ENCODE measurements at regions not wholly inside any gene's neighbourhood (a gene's known extent, or its start where the extent isn't known, plus 50 kb on each side); places are given as distances from the start of the nearest gene placed in this dataset.

GRCh38 chr7:37504801-37505200, 56.1 kb upstream of the ELMO1 start:
- DNase-seq = no peak

- DNase-seq = no peak
Measured at GRCh38 chr7:37505750-37506353, 57.2 kb upstream of the ELMO1 start.

DNA sequence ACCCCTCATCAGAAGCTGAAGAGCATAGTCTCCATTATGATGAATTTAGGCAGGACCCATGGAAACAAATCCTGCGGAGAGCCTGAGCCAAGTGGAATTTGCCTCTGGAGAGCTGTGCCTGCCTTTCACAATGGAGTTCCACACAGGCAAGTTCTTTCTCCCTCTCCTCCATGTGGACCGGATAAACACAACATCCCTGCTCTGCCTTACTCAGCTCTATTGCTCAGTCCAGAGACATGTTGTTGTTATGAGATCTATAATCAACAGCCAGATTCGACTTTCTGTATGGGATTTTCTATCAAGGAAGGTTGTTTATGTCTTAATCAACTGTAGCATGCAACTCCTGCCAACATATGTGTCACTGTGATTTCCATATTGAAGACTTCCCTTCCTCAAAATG, 59.5 kb upstream of the ELMO1 start:
- no peak for DNase-seq

DNA sequence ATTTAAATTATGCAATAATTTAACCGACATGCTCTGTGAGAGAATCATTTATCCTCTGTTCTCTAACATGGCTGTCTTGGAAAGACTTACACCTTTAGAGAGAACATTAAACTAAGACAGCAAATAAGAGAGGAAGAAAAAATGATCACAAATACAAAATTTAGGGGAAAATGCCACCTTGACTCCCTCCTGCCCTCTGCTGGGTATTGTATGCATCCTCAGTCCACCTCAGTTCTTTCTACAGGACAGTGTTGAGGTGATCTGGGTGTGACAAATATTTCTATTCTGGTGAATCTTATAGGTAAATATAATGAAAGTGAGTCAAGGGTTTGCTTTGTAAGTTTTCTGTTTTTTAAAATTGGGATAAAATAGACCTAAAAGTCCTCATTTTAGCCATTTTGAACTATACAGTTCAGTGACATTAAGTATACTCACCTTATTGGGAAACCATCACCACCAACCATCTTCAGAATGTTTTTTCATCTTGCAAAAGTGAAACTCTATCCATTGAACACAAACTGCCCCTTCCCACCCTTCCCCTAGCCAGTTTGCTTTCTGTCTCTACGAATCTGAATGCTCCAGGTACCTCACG, 61.5 kb upstream of the ELMO1 start:
- DNase-seq = peak in 1 of 5 experiments; percentile 22

GRCh38 chr7:37511915-37512314, 63.3 kb upstream of the ELMO1 start:
- no peak for DNase-seq

- DNase-seq = no peak
Measured at GRCh38 chr7:37514497-37514896, 65.8 kb upstream of the ELMO1 start.

DNA sequence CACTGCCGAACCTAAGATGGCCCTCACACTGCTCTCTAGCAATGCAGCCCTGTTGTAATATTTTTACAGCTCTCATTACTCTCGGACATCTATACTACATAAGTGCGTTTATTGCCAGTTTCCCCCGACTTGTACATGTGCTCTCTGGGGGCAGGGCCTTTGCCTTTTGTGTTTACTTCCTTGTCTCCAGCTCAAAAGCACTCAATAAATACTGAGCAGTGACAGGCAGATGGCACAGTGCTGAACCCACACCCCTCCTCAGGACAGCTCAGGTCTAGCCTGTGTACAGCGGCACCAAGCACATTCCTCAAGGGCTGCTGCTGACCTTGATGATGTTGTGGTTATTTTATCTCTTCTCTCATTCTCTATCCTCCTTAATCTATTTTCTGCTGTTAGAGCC, 68.0 kb upstream of the ELMO1 start:
- no peak for DNase-seq

DNA sequence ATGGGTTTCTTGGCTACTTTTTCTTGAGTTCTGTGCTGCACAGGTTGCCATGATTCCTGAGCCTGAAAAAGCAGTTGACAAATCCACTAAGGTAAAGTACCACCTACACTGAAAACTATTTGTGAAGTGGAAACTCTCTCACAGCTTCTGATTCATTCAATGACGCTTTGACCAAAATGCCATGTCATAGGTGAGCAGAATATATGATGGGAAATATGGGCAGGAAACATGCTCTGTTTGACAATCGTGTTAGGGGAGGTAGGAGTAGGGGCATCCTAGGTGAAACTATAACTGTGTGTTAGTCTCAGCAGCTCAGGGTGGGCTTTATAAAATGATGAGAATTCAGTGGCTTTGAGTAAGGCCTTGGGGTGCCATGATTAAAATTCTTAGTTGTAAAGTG, 69.6 kb upstream of the ELMO1 start:
- no peak for DNase-seq

GRCh38 chr7:37524056-37524455, 75.4 kb upstream of the ELMO1 start:
- no peak for DNase-seq

DNA sequence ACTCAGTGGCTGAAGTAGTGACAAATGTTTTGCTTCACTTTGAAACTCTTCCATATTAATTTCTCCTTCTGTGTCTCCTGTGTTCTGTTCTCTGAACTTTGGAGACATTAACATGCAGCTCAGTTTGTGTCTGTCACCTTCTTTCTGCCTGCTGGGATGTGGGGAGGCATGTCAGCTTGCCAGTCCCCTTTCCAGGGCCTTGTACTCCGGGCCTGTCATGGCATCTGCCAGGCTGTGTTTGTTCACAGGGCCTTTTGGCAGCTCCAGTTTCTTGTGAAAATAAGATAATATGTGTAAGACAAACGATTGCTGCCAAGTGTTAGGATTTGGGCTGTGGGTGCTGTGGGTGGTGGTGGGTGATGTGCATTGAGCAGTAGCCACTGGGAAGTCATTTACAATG, 76.1 kb upstream of the ELMO1 start:
- DNase-seq = no peak

GRCh38 chr7:37526623-37527022, 78.0 kb upstream of the ELMO1 start:
- DNase-seq = no peak

DNA sequence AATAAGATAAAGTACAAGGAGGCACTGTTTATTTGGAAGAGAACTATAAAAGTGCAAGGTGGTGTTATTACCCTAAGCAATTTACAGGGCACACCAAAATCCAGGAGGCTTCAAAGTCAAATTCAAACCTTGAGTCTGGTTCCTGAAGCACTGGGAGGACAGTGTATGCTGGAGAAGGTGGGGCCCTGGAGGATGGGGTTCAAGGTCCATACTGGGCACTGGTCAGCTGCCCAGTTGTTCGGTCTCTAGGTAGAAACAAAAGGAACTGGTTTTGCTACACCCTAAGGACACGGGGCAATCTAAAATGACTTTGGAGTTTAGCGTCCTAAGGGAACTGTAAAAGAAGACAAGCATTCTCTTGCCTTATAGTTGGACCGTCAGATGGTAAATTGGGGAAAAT, 78.4 kb upstream of the ELMO1 start:
- no peak for DNase-seq

- no peak for DNase-seq
Measured at GRCh38 chr7:37531225-37531624, 82.6 kb upstream of the ELMO1 start.

GRCh38 chr7:37532636-37533035, 84.0 kb upstream of the ELMO1 start:
- no peak for DNase-seq

- DNase-seq = no peak
Measured at GRCh38 chr7:37534893-37535610, 86.4 kb upstream of the ELMO1 start.

DNA sequence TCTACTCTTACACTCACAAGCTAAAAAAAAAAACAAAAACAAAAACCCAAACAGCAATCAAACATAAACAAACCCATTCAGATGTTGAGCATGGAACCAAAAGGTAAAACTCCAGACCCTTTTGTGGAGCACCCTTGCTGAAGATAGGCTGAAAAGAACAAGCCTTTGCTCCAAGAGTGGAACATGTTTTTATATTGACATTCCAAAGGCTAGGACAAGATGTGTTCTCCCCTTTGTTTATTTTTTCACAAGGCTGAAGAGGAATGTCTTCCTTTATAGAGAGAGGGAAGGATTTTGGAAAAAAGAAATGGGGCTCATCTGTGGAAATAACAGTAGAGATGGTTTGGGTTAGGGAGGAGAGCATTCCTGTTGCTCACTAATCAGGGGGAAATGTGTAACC, 87.2 kb upstream of the ELMO1 start:
- no peak for DNase-seq

DNA sequence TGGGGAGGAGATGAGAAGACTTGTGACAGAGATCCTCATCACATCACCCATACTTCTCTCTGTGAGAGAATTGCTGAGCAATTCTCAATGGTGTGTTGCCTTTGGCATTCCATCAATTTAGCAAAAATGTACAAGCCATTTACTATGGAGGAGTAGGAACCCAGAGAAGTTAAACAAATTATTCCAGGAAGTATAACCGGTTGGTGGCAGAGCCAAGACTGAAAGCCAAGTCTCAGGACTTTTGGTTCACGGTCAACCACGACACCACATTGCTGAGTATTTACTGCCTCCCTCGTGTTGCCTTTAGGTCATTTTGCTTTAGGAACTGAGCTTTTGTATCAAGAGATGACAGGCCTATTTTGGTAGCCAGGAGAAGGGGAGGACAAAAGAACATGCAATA, 88.0 kb upstream of the ELMO1 start:
- no peak for DNase-seq

DNA sequence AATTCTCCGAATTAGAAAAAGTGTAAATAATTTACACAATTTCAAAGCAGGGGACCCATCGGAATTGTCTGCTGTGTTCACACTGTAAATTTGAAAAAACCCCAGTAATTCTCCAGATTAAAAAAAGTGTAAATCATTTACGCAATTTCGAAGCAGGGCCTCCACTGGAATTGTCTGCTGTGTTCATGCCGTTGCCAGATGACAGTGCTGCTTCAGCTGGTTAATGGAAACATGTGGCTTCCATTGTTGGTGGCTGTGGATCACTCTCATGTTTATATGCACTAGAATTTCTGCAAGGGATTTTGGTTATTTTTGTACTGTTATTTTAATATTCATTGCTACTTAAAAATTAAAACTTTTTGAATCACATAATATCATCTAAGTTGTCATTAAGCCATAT, 88.8 kb upstream of the ELMO1 start:
- DNase-seq = no peak

GRCh38 chr7:37538945-37539344, 90.3 kb upstream of the ELMO1 start:
- no peak for DNase-seq

DNA sequence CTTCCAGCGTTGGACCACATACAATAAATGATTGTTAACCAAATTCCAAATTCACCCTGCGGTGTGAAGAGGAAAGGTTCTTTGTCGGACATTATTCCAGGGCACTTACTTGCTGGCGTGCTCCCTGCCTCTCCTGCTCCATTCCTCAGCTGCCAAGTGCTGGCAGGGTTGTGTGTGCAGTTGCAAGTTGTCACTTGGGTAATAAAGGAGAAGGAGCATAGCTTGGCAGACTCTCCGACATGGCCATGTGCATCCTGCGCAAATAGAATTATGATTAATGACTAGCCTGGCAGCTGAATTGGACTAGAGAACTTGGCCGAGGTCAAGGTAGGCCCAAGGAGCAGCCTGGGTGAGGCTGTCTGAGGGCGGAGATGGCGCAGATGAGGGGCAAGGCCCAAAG, 92.3 kb upstream of the ELMO1 start:
- no peak for DNase-seq

DNA sequence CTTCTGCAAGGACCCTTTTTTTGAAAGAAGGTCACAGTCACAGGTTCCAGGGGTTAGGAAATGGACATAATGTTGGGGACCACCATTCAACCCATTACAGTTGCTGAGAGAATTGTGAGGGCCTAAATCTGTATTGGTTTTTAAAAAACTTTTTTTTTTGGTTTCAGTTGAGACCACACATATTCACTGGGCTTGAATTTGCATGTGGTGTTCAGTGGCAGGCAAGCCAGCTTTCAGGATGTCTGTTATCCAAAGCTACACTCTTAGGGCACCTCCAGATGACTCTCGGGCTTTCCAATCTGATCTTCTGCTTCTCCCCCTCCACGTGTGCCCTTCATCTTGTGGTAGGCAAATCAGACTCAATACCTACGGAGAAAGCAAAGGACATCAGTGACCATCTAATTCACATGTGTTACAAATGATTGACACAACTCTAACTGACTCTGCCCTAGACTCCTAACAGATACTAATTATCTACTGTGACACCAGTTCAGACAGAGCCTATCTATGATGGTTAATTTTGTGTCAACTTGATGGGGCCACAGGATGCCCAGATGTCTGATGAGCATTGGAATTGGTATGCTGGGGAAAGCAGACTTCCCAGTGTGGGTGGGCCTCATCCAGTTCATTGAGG, 93.3 kb upstream of the ELMO1 start:
- DNase-seq = no peak

DNA sequence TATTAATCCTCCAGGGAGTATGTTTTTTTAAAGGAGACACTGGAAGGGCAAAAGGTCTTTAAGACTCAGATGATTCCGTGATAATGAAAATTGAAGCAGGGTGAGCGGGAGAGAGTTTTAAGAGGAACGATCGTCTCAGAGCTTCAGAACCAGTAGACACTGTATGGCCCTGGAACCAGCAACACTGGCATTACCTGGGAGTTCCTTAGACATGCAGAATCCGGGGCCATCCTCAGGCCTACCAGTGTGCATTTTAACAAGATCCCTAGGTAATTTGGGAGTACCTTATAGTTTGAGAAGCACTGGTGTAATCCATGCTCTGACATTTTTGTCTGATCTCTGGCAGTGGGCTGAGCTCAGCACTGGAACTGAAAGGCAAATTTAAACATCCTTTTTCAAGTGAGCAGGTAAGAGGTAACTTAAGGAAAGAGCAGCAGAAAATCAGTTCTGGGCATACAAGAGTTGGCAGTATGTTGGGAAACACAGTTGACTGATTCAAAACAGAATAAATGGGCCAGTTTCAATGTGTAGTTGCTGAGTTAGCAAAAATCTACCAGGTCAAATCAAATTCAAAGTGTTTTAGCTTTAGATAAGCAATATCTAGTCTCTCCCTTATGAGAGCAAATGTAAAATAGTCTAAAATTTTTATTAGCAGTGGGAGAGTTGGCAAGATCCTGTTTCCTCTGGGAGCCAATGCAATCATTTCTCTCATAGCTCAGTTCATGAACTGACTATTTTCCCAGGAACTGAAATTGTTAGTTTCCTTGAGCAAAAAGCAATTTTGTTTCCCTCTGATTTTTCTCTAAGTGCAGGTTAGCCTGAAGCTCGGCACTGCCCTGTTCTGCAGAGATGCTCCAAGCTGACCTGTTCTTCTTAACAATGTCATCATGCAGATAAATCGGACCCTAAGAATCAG, 97.2 kb upstream of the ELMO1 start:
- no peak for DNase-seq

DNA sequence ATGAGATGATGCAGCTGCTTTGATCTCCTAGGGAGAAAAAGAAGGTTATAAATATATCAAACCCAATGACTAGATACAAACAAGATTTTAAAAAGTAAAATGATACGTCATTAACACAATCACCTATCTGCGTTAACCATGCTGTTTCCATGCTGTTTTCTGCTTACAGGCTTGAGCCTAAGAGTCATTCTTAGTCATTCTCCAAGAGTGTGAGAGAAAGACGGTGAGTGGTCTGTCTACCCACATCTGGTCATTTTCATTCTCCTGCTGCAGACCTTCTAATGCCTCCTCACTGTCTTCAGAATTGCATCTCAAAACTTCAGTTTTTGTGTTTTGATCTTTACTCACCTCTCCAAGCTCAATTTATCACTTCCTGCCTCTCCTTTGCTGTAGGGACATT, 98.0 kb upstream of the ELMO1 start:
- no peak for DNase-seq
